Amniotic epithelial cell (primary cell): ENCODE measurements at regions not wholly inside any gene's neighbourhood (a gene's known extent, or its start where the extent isn't known, plus 50 kb on each side); places are given as distances from the start of the nearest gene placed in this dataset.
"Not testable (repeated sequence)": the region's sequence is repeated elsewhere in the genome, so short reads cannot be mapped to it uniquely, and the experiment has no call there.

Source experiments
- DNase-seq: peaks from one replicate; pipeline ENCODE4 v3.0.0-alpha.2; 2010; ENCODE audit warnings: low read depth

DNA sequence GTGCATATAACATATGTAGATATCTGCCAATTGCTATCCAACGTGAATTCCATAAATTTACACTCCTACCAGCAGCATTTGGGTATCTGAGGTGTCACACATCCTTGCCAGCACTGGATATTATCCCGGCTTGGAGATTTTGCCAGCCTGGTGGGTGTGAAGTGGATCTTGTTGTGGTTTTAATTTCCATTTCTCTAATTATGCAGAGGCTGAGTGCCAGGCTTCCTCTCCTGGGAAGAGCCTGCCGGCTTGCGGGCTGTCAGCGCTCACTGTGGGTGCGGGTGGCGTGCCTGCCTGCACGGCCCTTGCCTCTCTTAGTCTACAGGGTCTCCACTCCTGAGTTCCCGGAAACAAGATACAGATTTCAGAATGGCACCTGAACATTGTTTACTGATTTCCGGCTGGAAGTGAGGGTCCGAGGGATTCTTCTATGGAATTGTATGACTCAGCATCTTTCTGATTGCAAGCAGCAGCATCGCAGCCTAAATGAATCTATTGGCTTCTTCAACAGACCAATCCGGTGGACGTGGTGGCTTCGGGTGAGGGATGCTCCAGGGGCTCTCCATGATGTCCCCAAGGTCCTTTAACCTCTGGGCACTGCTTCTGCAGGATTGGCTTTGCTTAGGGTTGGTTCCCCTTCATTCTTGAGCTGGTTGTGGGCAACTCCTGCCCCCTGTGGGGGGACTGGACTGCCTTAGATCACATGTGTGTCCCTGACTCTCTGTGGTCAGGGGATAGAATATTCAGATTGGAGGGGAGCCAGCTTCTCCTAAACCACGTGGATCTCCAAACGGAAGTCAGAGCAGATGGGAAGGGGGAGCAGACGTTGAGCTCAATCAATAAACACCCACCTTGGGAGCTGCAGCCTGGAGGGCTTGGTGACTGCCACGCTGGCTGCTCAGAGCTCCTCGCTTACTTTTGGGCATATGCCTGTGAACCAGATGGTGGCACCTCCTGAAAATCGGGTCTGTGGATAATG, 58.0 kb upstream of the LRPAP1 start:
- not testable (repeated sequence) for DNase-seq

GRCh38 chr4:3589379-3589778, 57.2 kb upstream of the LRPAP1 start:
- not testable (repeated sequence) for DNase-seq

- not testable (repeated sequence) for DNase-seq
Measured at GRCh38 chr4:3588517-3589194, 56.4 kb upstream of the LRPAP1 start.

GRCh38 chr4:3586596-3586995, 54.4 kb upstream of the LRPAP1 start:
- not testable (repeated sequence) for DNase-seq

DNA sequence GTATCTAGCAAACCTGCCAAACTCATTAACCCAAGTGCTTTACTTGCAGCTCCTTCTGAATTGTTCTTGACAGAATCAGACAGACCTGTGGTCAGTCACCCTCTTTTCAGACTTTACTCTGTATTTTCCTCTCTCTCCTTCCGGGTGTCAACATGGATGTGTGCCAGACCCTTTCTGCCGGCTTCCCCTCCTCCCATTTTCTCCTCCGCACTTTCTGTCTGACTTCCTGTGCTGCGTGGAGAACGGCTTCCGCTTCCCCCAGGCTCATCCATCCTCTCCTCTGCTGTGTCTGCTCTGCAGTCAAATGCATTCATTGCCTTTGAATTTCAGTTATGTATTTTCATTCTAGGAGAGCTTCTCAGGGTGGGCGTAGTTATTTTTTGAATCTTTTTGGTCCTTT, 53.3 kb upstream of the LRPAP1 start:
- not testable (repeated sequence) for DNase-seq

DNA sequence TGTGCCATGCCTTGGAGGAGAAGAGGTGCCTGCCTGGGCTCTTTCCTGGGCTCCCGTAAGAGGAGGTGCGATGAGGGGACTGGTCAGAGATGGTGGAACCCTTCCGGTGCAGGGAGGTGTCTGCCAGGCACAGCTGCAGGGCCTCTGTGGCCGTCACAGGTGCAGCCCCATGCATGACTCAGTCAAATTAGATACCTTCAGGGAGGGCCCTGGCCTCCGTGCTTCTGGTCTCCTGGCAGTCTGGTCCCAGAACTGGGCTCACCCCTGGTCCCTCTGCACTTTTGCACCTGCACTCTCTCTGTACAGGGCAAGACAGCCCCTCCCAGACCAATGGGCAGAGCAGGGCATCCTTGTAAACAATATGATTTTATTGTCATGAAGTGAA, 49.9 kb upstream of the LRPAP1 start:
- no peak for DNase-seq
